LNCaP clone FGC (cell line): ENCODE measurements at regions not wholly inside any gene's neighbourhood (a gene's known extent, or its start where the extent isn't known, plus 50 kb on each side); places are given as distances from the start of the nearest gene placed in this dataset.

Experiments
- DNase-seq: peaks from one replicate; pipeline ENCODE4 v3.0.0-alpha.2; 2011; ENCODE audit warnings: low read depth
- H3K4me3 ChIP-seq: 2 replicates; pipeline ENCODE4 v1.5.1; 2011; ENCODE audit warnings: mild to moderate bottlenecking, low read depth, low read length, control low read depth
- CTCF ChIP-seq: IDR thresholded peaks from 2 replicates; pipeline ENCODE4 v1.5.1; 2012; ENCODE audit warnings: mild to moderate bottlenecking; ENCODE audit not compliant: control insufficient read depth, insufficient read depth; ENCODE audit errors: extremely low read depth

- no peak overlapping the region for H3K4me3 ChIP-seq
- TF ChIP-seq CTCF = no peak
- no peak for DNase-seq
Observed at GRCh38 chr7:22920672-22921071, 93.3 kb downstream of the HYCC1 start.

- H3K4me3 ChIP-seq = no peak overlapping the region
- DNase-seq = no peak
- TF ChIP-seq CTCF = no peak
Observed at GRCh38 chr7:22913158-22913557, 90.5 kb upstream of the TOMM7 start.

- no peak for DNase-seq
- no peak for TF ChIP-seq CTCF
- H3K4me3 ChIP-seq = no peak overlapping the region
Observed at GRCh38 chr7:22911889-22912288, 89.2 kb upstream of the TOMM7 start.

GRCh38 chr7:22909917-22910316 is 87.3 kb upstream of the TOMM7 start:
- no peak for TF ChIP-seq CTCF
- DNase-seq = no peak
- H3K4me3 ChIP-seq = no peak overlapping the region

GRCh38 chr7:22907805-22908204 is 85.2 kb upstream of the TOMM7 start:
- no peak for DNase-seq
- H3K4me3 ChIP-seq = no peak overlapping the region
- no peak for TF ChIP-seq CTCF

- no peak for TF ChIP-seq CTCF
- no peak overlapping the region for H3K4me3 ChIP-seq
- DNase-seq = no peak
Observed at GRCh38 chr7:22900784-22901183, 78.1 kb upstream of the TOMM7 start.

GRCh38 chr7:22900101-22900500 is 77.5 kb upstream of the TOMM7 start:
- DNase-seq = no peak

More at GRCh38 chr7:22900101-22900500, 77.5 kb upstream of the TOMM7 start:
- no peak overlapping the region for H3K4me3 ChIP-seq
- TF ChIP-seq CTCF = no peak
